ENCODE measurements at regions not wholly inside any gene's neighbourhood (a gene's known extent, or its start where the extent isn't known, plus 50 kb on each side); places are given as distances from the start of the nearest gene placed in this dataset.
A peak's percentile ranks its signal among the peaks of the same experiment; 100 is the strongest.

DNA sequence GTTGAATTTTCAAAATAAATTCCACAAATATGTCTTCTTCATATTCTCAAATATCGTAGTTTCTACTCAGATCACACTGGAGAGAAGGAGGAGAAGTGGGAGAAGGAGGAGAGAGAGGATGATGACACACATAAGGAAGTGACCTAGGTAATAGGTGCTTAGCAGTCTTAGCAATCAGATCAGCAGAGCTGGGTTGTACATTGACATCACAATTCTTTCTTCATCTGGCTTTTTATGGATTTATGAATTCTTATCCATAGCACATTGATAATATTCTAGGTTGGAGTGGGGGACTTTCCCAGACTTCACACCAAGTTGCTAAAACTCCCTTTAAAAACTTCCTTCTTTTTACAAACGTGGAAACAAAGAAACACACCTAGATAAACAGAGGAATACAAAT is 86.9 kb downstream of the FGF9 start:
- FAIRE-seq, result no peak
- Histone ChIP-seq H3K36me3 (ENCODE audit: control insufficient read depth in 3 of 3, insufficient read depth in 2 of 3, low read depth in 1 of 3, low read length in 3 of 3) (no peaks in the 10 kb centered on the region), H3K27ac (ENCODE audit: low read depth in 1 of 3, low read length in 2 of 3) (peak overlapping the region in 1 of 3 donors; percentile 83), H3K9me3 (ENCODE audit: control insufficient read depth in 2 of 2, insufficient read depth in 1 of 2, low read depth in 1 of 2, low read length in 1 of 2) (no peaks in the 10 kb centered on the region), H3K4me3 (ENCODE audit: low read depth in 1 of 3, low read length in 3 of 3) (no peak overlapping the region), H3K27me3 (ENCODE audit: control insufficient read depth in 3 of 3, insufficient read depth in 3 of 3, low read length in 3 of 3) (no peaks in the 10 kb centered on the region), H3K4me1 (ENCODE audit: control insufficient read depth in 3 of 3, insufficient read depth in 2 of 3, low read depth in 1 of 3, low read length in 2 of 3) (peaks cover 0 to 48% (median 0%) of the 10 kb centered on the region in 3 donors)
- WGBS, 3 donors, result 27 to 43% (median 28%) methylated on average over 2 of the region's 2 CpGs
- DNase-seq, result peak in 1 of 2 donors; percentile 78

DNA sequence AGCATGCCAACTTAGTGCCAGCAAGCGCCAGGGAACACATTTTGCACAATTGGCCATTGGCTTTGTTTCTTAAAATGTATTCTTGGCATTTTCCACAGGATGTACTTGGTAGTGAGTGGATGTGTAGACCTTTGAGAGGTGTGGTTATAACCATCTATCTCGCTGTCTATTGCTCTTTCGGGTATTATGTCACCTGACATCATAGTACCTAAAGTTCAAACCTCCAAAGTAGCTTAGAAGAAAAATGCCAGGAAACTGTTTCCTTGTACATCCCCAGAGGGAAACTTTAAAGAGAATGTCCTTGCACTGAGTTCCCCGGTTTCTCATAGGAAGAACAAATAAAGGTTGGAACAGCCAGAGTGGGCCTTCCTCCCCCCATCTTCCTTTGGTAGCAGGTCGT is 87.6 kb downstream of the FGF9 start:
- 64 to 68% (median 66%) methylated on average over 5 of the region's 5 CpGs for WGBS, 3 donors
- H3K4me1 ChIP-seq (ENCODE audit: control insufficient read depth in 3 of 3, insufficient read depth in 2 of 3, low read depth in 1 of 3, low read length in 2 of 3), result peaks cover 0 to 48% (median 0%) of the 10 kb centered on the region in 3 donors
- H3K36me3 ChIP-seq (ENCODE audit: control insufficient read depth in 3 of 3, insufficient read depth in 2 of 3, low read depth in 1 of 3, low read length in 3 of 3), result no peaks in the 10 kb centered on the region
- DNase-seq (peak in 1 of 2 donors; percentile 53), FAIRE-seq (no peak)
- H3K27ac ChIP-seq (ENCODE audit: low read depth in 1 of 3, low read length in 2 of 3), result peak overlapping the region in 1 of 3 donors; percentile 83
- H3K4me3 ChIP-seq (ENCODE audit: low read depth in 1 of 3, low read length in 3 of 3), result no peak overlapping the region
- no peaks in the 10 kb centered on the region for H3K9me3 ChIP-seq (ENCODE audit: control insufficient read depth in 2 of 2, insufficient read depth in 1 of 2, low read depth in 1 of 2, low read length in 1 of 2)
- no peaks in the 10 kb centered on the region for H3K27me3 ChIP-seq (ENCODE audit: control insufficient read depth in 3 of 3, insufficient read depth in 3 of 3, low read length in 3 of 3)

DNA sequence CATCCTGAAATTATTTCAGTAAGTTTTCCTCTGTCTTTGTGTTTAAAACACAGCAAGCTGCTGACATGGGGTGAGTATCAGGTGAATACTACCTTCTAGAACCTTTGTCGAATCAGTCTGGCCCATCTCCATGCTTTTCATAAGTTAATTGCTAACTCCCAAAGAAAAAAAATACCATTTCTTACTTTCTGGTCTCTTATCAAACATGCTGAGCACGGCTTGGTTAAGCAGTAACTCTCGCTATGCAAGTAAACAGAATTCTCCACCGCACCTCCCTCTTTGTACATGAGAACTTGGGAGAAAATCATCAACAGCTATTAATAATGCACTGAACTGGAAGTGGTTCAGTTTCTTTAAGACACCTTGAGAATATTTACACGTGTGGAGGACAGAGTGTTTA is 88.6 kb downstream of the FGF9 start:
- Histone ChIP-seq H3K9me3 (ENCODE audit: control insufficient read depth in 2 of 2, insufficient read depth in 1 of 2, low read depth in 1 of 2, low read length in 1 of 2) (no peaks in the 10 kb centered on the region), H3K4me3 (ENCODE audit: low read depth in 1 of 3, low read length in 3 of 3) (no peak overlapping the region), H3K4me1 (ENCODE audit: control insufficient read depth in 3 of 3, insufficient read depth in 2 of 3, low read depth in 1 of 3, low read length in 2 of 3) (peaks cover 0 to 48% (median 0%) of the 10 kb centered on the region in 3 donors), H3K27ac (ENCODE audit: low read depth in 1 of 3, low read length in 2 of 3) (peak overlapping the region in 1 of 3 donors; percentile 83), H3K36me3 (ENCODE audit: control insufficient read depth in 3 of 3, insufficient read depth in 2 of 3, low read depth in 1 of 3, low read length in 3 of 3) (no peaks in the 10 kb centered on the region), H3K27me3 (ENCODE audit: control insufficient read depth in 3 of 3, insufficient read depth in 3 of 3, low read length in 3 of 3) (no peaks in the 10 kb centered on the region)
- FAIRE-seq (no peak), DNase-seq (peak in 1 of 2 donors; percentile 71)
- WGBS, 3 donors, result 12 to 56% (median 29%) methylated on average over 5 of the region's 5 CpGs

DNA sequence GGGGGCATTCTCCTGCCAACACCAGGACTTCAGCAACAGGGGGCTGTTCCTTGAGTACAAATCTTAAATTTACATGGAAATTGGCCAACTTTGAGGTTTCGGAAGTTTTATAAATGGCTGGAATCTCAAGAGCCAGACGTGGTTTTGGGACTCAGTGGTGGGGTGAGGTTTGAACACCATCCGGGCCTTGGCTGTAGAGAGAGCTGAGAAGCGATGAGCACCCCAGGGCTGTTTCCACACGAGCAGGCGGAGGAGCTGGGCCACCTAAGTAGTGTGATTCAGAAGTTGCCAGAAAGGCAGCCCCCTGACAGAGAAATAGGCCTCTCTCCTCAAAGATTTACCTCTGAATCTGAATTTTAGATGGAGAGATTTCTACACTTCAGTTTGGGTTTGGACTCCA is 89.0 kb downstream of the FGF9 start:
- H3K36me3 ChIP-seq (ENCODE audit: control insufficient read depth in 3 of 3, insufficient read depth in 2 of 3, low read depth in 1 of 3, low read length in 3 of 3), result no peaks in the 10 kb centered on the region
- peak overlapping the region in 1 of 3 donors; percentile 83 for H3K27ac ChIP-seq (ENCODE audit: low read depth in 1 of 3, low read length in 2 of 3)
- 78 to 91% (median 89%) methylated on average over 6 of the region's 6 CpGs for WGBS, 3 donors
- no peaks in the 10 kb centered on the region for H3K27me3 ChIP-seq (ENCODE audit: control insufficient read depth in 3 of 3, insufficient read depth in 3 of 3, low read length in 3 of 3)
- H3K9me3 ChIP-seq (ENCODE audit: control insufficient read depth in 2 of 2, insufficient read depth in 1 of 2, low read depth in 1 of 2, low read length in 1 of 2), result no peaks in the 10 kb centered on the region
- peaks cover 0 to 48% (median 0%) of the 10 kb centered on the region in 3 donors for H3K4me1 ChIP-seq (ENCODE audit: control insufficient read depth in 3 of 3, insufficient read depth in 2 of 3, low read depth in 1 of 3, low read length in 2 of 3)
- FAIRE-seq (no peak), DNase-seq (no peak)
- no peak overlapping the region for H3K4me3 ChIP-seq (ENCODE audit: low read depth in 1 of 3, low read length in 3 of 3)

DNA sequence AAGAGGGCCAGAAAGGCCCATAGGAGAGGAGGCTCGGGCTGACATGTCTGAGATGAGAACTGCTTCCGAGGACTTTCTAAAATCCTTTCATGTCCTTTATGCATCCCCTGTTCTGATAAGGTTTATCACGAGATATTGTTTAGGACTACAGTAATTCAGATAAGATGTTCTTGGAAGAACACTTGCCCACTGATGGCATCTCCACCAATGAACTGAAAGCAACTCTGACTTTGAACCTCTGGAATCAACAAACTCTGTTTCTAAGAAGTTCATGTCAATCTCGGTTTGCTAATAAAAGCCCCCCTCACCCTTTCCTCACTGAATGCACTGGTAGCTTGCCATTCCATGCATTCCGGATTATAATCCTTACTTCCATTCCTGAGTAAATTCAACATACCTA is 90.9 kb downstream of the FGF9 start:
- Histone ChIP-seq H3K27me3 (ENCODE audit: control insufficient read depth in 3 of 3, insufficient read depth in 3 of 3, low read length in 3 of 3) (no peaks in the 10 kb centered on the region), H3K4me3 (ENCODE audit: low read depth in 1 of 3, low read length in 3 of 3) (no peak overlapping the region), H3K9me3 (ENCODE audit: control insufficient read depth in 2 of 2, insufficient read depth in 1 of 2, low read depth in 1 of 2, low read length in 1 of 2) (no peaks in the 10 kb centered on the region), H3K36me3 (ENCODE audit: control insufficient read depth in 3 of 3, insufficient read depth in 2 of 3, low read depth in 1 of 3, low read length in 3 of 3) (no peaks in the 10 kb centered on the region), H3K4me1 (ENCODE audit: control insufficient read depth in 3 of 3, insufficient read depth in 2 of 3, low read depth in 1 of 3, low read length in 2 of 3) (peaks cover 0 to 46% (median 0%) of the 10 kb centered on the region in 3 donors), H3K27ac (ENCODE audit: low read depth in 1 of 3, low read length in 2 of 3) (no peak overlapping the region)
- peak; percentile 26 to 58 for DNase-seq
- whole genome bisulfite sequencing, 3 donors, result 26 to 60% (median 37%) methylated on average over 5 of the region's 5 CpGs
- FAIRE-seq, result no peak

DNA sequence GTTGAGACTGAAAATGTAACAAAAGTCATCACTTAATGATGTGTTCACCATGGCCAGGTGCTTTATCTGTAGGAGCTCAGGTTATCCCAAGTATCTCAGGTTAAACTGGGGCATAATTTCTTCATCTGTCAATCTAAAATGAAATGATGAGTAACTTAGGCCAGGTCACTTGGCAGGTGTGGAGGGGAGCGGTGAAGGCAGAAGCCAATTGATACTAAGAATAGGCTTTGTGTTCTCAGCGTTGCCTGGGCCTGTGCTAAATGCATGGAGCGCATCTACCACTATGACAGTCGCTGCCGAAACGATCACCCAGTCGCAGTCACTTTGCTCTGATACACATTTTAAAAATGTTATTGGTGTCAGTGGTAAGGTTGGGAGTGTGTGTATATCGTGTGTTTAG is 91.6 kb downstream of the FGF9 start:
- no peaks in the 10 kb centered on the region for H3K27me3 ChIP-seq (ENCODE audit: control insufficient read depth in 3 of 3, insufficient read depth in 3 of 3, low read length in 3 of 3)
- H3K4me3 ChIP-seq (ENCODE audit: low read depth in 1 of 3, low read length in 3 of 3), result no peak overlapping the region
- FAIRE-seq (no peak), DNase-seq (no peak)
- WGBS, 3 donors, result 91 to 94% (median 91%) methylated on average over 8 of the region's 8 CpGs
- peaks cover 0 to 39% (median 0%) of the 10 kb centered on the region in 3 donors for H3K4me1 ChIP-seq (ENCODE audit: control insufficient read depth in 3 of 3, insufficient read depth in 2 of 3, low read depth in 1 of 3, low read length in 2 of 3)
- no peak overlapping the region for H3K27ac ChIP-seq (ENCODE audit: low read depth in 1 of 3, low read length in 2 of 3)
- H3K9me3 ChIP-seq (ENCODE audit: control insufficient read depth in 2 of 2, insufficient read depth in 1 of 2, low read depth in 1 of 2, low read length in 1 of 2), result no peaks in the 10 kb centered on the region
- H3K36me3 ChIP-seq (ENCODE audit: control insufficient read depth in 3 of 3, insufficient read depth in 2 of 3, low read depth in 1 of 3, low read length in 3 of 3), result no peaks in the 10 kb centered on the region

DNA sequence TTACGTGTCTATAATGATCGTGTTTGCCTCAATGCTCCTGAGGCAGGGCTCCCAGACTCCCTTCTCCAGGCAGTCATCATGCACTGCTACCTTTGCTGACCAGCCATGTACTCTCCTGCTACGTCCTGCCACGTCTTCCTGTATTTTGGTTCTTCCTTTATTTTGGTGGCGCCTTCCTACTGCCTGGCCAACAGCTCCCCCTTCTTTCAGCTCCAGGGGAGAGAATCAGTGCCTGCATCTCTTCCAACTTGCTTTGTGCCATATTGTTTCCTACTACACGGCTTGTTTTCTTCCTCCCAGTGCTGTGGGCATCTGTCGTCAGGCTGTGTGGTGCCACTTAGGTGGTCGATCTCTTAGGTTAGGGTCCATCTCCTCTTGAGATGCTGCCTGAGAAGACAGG is 96.2 kb downstream of the FGF9 start:
- no peak for FAIRE-seq
- H3K4me3 ChIP-seq (ENCODE audit: low read depth in 1 of 3, low read length in 3 of 3), result no peak overlapping the region
- H3K4me1 ChIP-seq (ENCODE audit: control insufficient read depth in 3 of 3, insufficient read depth in 2 of 3, low read depth in 1 of 3, low read length in 2 of 3), result peaks cover 0 to 3% (median 0%) of the 10 kb centered on the region in 3 donors
- no peaks in the 10 kb centered on the region for H3K27me3 ChIP-seq (ENCODE audit: control insufficient read depth in 3 of 3, insufficient read depth in 3 of 3, low read length in 3 of 3)
- no peaks in the 10 kb centered on the region for H3K9me3 ChIP-seq (ENCODE audit: control insufficient read depth in 2 of 2, insufficient read depth in 1 of 2, low read depth in 1 of 2, low read length in 1 of 2)
- H3K36me3 ChIP-seq (ENCODE audit: control insufficient read depth in 3 of 3, insufficient read depth in 2 of 3, low read depth in 1 of 3, low read length in 3 of 3), result no peaks in the 10 kb centered on the region
- H3K27ac ChIP-seq (ENCODE audit: low read depth in 1 of 3, low read length in 2 of 3), result no peak overlapping the region
- DNase-seq, result no peak
- 82 to 90% (median 84%) methylated on average over 8 of the region's 8 CpGs for WGBS, 3 donors

DNA sequence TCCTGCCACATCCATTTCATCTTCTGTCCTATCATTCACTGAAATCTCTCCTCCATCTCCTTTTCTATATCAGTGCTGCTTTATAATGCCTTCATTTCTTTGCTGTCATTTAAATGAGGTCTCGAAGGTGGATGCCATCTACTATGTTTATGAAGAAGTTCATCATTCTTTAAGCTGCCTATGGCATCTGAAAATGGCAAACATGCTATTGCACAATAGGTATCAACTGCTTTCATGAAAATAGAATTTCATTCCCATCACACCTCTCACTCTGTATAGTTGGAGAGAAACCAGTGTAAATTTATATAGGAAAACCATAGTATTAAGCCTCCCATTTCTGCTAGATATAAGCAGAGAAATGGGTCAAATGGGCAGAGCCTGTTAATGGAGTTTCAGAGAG is 100.2 kb downstream of the FGF9 start:
- H3K36me3 ChIP-seq (ENCODE audit: control insufficient read depth in 3 of 3, insufficient read depth in 2 of 3, low read depth in 1 of 3, low read length in 3 of 3), result no peaks in the 10 kb centered on the region
- DNase-seq (no peak), FAIRE-seq (no peak)
- no peaks in the 10 kb centered on the region for H3K9me3 ChIP-seq (ENCODE audit: control insufficient read depth in 2 of 2, insufficient read depth in 1 of 2, low read depth in 1 of 2, low read length in 1 of 2)
- no peak overlapping the region for H3K4me3 ChIP-seq (ENCODE audit: low read depth in 1 of 3, low read length in 3 of 3)
- H3K27ac ChIP-seq (ENCODE audit: low read depth in 1 of 3, low read length in 2 of 3), result no peak overlapping the region
- H3K4me1 ChIP-seq (ENCODE audit: control insufficient read depth in 3 of 3, insufficient read depth in 2 of 3, low read depth in 1 of 3, low read length in 2 of 3), result no peaks in the 10 kb centered on the region
- peaks cover 0 to 1% (median 0%) of the 10 kb centered on the region in 3 donors for H3K27me3 ChIP-seq (ENCODE audit: control insufficient read depth in 3 of 3, insufficient read depth in 3 of 3, low read length in 3 of 3)
- 76 to 94% (median 86%) methylated on average over 1 of the region's 1 CpG for WGBS, 3 donors

DNA sequence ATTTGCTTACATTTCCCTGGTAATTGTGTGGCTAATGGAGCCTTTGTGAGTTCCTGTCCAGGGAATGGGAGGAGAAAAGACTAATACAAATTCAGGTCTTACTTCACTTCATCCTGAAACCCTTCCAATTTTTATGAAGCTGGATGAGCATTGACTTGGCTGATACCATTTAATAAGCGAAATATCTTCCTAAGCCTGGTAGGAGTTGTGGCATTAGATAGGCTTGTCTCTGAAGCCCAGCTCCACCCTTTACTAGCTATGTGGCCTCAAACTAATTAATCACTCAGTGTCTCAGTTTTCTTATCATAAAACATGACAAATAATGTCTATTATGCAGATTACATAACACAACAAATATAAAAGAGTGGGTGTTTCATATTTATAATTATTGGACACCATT is 106.3 kb downstream of the FGF9 start:
- Histone ChIP-seq H3K27ac (ENCODE audit: low read depth in 1 of 3, low read length in 2 of 3) (no peak overlapping the region), H3K4me3 (ENCODE audit: low read depth in 1 of 3, low read length in 3 of 3) (no peak overlapping the region), H3K36me3 (ENCODE audit: control insufficient read depth in 3 of 3, insufficient read depth in 2 of 3, low read depth in 1 of 3, low read length in 3 of 3) (no peaks in the 10 kb centered on the region), H3K9me3 (ENCODE audit: control insufficient read depth in 2 of 2, insufficient read depth in 1 of 2, low read depth in 1 of 2, low read length in 1 of 2) (no peaks in the 10 kb centered on the region), H3K27me3 (ENCODE audit: control insufficient read depth in 3 of 3, insufficient read depth in 3 of 3, low read length in 3 of 3) (peaks cover 0 to 1% (median 0%) of the 10 kb centered on the region in 3 donors), H3K4me1 (ENCODE audit: control insufficient read depth in 3 of 3, insufficient read depth in 2 of 3, low read depth in 1 of 3, low read length in 2 of 3) (no peaks in the 10 kb centered on the region)
- 57 to 79% (median 77%) methylated on average over 1 of the region's 1 CpG for WGBS, 3 donors
- DNase-seq (peak in 1 of 2 donors; percentile 23), FAIRE-seq (no peak)

Data from small intestine (tissue), 7 donors.